HG03159 (cell line): ENCODE measurements at regions not wholly inside any gene's neighbourhood (a gene's known extent, or its start where the extent isn't known, plus 50 kb on each side); places are given as distances from the start of the nearest gene placed in this dataset.

ENCODE experiments used
- ATAC-seq: cut with Tn5 transposase; IDR thresholded peaks from one replicate; pipeline ENCODE4 v1.9.1; 2021; ENCODE audit warnings: mild to moderate bottlenecking, moderate library complexity; ENCODE audit not compliant: unreplicated experiment

- ATAC-seq: no peak
Measured at GRCh38 chr21:36532769-36533467, 53.0 kb upstream of the CLDN14 start.

DNA sequence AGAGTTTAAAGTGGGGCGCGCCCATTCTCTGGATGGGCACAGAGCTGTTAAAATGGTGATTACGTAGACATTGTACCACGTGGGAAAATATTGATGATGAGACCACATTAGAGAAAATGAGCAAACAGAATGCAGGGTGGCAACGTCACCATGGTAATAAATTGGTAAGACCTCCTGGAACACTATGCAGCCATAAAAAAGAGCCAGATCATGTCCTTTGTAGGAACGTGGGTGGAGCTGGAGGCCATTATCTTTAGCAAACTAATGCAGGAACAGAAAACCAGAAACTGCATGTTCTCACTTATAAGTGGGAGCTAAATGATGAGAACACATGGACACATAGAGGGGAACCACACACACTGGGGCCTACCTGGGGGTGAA, 53.5 kb upstream of the CLDN14 start:
- ATAC-seq: no peak

GRCh38 chr21:36534656-36535055, 54.7 kb upstream of the CLDN14 start:
- ATAC-seq: no peak

DNA sequence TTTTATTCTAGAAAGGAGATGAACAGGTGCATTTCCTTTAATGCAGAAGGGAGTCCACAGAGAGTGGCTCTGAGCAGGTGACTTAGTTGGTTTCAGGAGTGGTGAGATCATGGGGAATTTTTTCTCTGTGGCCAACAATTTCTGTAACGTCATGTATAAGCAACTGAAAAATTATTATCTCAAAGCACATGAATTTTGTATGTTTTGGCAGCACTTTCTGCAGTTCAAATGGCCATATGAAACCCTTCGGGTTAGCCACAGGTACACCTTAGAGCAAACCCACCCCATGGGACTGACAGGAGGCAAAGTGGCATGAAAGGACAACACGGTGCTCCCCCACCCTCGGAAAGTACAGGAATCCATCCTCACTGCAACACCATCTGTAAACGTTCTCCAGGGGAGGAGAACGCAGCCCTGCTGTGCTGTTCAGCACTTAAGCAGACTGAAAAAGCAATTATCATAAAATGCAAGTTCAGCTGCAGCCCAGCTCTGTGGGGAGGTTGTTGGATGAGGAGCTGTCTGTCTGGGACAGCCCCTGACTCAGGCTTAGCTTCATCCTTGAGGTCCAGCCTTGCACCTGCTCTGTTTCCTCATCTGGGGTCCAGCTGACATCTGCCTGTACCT, 55.8 kb upstream of the CLDN14 start:
- ATAC-seq: peak; percentile 64

DNA sequence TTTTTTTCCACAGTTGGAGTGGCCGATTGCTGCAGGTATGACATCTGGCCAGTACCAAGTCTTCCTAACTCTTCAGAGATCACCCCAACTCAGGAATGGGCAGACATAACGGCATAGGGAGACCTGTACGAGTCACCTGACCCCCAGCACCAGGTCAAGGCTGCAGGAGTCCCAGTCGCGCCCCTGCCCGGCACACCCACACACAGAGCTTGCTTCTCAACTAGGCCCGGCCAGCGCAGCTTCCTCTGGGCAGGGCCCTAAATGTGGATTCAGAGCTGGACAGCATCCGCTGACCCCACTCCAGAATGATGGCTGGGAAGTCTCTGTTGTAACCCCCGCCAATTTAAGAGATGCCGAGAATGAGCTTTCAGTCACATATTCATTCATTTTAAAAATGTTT, 58.8 kb upstream of the CLDN14 start:
- ATAC-seq: no peak

GRCh38 chr21:36539434-36540150, 59.7 kb upstream of the CLDN14 start:
- no peak for ATAC-seq

GRCh38 chr21:36540700-36541099, 60.8 kb upstream of the CLDN14 start:
- ATAC-seq: no peak

DNA sequence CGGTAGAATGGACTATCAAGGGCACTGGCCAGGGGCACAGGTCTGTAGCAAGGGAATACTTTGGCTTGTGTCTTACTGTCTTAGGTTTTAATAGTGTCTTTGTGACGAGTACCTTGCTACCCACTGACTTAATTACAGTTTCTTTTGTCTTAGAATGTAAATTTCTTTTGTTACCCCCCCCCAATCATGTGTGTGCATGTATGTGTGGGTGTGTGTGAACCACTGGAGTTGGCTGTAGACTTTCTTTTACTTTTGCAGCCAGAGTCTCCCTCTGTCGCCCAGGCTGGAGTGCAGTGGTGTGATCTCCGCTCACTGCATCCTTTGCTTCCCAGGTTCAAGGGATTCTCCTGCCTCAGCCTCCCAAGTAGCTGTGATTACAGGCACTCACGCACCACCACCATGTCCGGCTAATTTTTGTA, 61.8 kb upstream of the CLDN14 start:
- no peak for ATAC-seq

DNA sequence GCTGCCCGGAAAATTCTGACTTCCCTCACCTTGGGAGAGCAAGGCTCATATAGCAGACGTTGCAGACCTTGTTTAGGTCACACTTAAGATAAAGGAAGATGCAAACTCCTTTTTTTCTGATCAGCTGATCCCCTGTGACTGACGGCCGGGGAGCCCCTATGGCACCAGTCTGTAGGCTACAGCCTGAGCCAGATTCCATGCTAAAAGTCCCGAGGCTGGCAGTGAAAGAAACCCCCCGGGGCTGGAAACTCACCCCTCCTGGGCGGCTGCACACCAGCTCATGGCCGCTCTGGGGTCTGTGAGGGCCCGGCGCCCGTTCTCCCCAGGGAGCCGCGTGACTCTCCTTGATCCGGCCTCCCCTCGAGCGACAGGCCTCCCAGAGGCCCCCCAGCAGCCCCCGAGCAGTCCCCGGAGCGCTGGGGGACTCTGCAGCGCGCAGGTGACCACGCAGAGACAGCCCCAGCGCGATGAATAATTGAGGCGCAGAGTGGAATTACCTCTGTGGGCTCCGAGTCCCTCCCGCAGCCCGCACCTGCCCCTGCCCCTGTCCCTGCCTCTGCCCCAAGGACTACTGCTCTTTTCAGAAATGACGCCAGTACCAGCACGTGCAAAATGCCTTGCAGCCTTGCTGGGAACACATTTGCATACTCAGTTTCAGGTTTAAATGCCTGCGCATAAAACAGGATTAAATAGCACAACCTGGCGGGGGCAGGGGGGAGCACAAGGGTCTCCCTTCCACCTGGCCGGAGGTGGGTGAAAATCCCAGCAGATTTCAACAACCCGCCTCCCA, 62.6 kb upstream of the CLDN14 start:
- peak; percentile 55 for ATAC-seq

GRCh38 chr21:36543924-36544323, 64.0 kb upstream of the CLDN14 start:
- ATAC-seq: no peak

- no peak for ATAC-seq
Measured at GRCh38 chr21:36544545-36544944, 64.6 kb upstream of the CLDN14 start.

DNA sequence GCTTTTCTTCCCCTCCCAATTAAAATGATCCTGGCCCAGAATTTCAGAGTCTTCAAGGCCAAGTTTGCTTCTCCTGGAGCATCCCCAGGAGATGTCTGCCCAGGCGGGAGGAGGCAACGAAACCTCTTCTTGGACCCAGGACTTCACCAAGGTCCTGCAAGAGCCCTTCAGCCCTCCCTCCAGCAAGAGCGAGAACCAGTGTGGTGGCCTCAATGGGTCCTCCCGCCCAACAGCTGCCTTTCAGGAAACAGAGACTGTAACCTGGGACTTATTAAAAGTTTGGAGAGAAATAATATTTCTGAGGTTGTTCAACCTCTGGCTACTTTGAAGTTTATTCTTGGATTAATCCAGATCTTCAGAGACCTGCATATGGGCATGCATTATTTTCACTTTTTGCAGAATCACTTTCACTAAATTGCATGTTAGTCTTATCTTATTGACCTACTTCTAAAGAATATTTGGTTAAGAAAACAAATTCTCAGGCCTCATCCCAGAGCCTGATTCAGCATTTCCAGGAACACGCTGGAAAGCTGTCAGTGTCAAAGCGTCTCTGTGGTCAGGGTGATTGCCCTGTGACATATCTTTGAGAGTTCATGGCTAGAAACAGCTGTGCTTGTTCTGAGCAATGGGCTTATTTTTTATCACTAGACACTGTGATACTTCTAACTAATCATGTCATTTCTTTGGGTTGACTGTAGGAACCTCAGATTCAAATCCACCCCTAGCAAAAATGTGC, 66.0 kb upstream of the CLDN14 start:
- no peak for ATAC-seq

DNA sequence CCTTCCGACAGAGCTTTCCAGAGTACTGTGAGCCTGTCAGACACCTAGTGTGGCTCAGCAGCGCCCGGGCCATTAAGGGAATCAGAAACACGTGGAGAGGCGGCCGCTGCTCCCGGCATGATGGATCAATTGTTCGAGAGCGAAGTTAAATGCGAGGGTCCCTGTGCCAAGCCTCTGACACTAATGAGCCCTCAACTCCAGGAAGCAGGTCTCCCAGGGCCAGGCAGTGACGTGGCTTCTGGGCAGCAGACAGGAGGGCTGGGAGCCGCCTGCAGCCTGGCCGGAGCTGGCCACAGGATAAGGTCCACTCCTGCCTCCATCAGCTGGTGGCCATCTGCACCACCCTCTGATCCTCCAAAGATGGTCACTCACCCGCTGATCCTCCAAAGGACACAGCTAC, 67.5 kb upstream of the CLDN14 start:
- no peak for ATAC-seq

GRCh38 chr21:36548866-36549265, 68.9 kb upstream of the CLDN14 start:
- ATAC-seq: no peak

DNA sequence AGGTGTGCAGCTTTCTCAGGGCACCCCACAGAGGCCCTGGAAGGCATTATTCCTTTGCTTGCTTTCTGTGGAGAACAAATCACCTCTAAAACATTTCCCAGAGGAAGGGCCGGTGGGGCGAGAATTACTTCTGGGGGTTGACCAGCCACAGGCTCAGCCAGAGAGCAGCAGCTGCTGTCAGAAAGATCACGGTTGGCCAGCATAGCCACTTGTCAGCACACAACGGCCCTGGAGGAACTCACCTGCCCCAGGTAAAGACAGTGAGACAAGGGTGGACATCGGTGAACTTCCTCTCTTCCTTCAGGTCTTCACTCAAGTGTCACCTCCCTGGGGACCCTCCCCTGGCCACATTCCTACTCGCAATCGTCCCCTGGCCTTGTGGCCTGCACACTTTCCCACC, 69.5 kb upstream of the CLDN14 start:
- ATAC-seq: no peak

DNA sequence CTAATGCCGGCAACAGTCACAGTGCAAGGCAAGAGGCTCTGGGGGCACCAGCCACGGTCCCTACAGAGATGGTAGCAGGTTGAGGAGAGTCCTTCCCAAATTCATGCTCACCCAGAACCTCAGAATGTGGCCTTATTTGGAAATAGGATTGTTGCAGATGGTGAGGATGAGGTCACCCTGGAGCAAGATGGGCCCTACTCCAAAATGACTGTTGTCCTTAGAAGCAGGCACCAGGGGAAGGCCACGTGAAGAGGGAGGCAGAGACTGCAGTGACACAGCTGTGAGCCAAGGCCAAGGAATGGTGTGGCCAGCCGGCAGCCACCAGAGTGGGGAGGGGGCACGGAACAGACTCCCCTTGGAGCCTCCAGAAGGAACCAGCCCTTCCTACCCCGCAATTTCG, 70.8 kb upstream of the CLDN14 start:
- no peak for ATAC-seq

GRCh38 chr21:36551321-36551720, 71.4 kb upstream of the CLDN14 start:
- no peak for ATAC-seq

DNA sequence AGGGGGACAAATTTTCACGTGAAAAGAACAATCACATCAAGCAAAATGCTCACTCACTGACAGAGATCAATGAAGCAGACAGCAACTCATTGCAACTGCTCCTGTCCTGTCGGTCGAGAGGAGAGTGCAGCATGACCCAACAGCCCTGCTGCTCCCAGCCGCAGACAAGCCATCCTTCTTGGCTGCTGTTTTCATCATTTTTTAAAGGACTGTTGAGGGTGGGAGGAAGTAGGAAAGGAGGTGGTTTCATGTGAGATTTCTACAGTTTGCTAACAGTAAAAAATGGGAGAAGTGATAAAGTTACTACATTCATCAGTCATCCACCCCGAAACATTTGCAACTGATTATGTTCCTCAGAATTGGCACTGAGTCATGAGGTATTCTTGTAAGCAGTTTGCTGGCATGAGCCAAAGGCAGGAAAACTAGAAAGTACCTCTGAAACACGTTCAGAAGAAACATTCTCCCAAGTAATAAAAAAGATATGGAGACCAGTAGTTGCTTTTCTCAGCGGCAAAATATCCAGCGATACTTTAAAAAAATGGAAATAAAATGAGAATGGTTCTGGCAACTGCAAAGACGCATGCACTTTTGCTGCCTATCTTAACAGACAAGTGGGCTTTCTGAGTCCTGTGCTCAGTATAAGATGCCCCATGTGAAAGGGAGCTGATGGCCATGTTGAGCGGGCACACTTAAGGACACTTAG, 72.0 kb upstream of the CLDN14 start:
- ATAC-seq: no peak

DNA sequence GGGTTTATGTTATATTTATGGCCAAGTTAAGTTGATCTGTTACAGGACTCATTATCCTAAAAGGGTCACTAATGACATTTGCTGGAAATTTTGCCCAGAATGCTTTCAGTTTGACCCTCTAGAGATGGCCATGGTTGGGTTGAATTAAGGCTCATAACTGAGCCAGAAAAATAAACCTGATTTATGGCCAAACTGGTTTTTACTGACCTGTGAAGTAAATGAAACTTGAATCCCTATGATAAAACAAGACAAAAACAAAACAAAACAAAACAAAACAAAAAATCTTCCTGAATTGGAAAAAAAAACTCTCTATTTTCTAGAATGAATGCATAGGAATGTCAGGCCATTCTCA, 72.5 kb upstream of the CLDN14 start:
- ATAC-seq: no peak

- ATAC-seq: no peak
Measured at GRCh38 chr21:36553406-36553805, 73.5 kb upstream of the CLDN14 start.
